Panc1 (cell line): ENCODE measurements at regions not wholly inside any gene's neighbourhood (a gene's known extent, or its start where the extent isn't known, plus 50 kb on each side); places are given as distances from the start of the nearest gene placed in this dataset.

Experiments used
- ATAC-seq: fragments of 200-7000 bp; cut with Tn5 transposase; 2 replicates; pipeline ENCODE4 v1.9.1; 2020; ENCODE audit warnings: mild to moderate bottlenecking, moderate library complexity
- BruUV-seq: library from RNA; stranded (reverse); fragments of 400-500 nt; replicated peaks from 2 replicates; lab custom pipeline; 2021; lab: Mats Ljungman, UMichigan
- CTCF ChIA-PET: fragments of 300-600 bp; sonication (Branson Sonifier 250); formaldehyde crosslinking; loops from one replicate; lab custom pipeline; 2022; ENCODE audit warnings: antibody characterized with exemption; lab: Charles Lee
- POLR2A ChIA-PET: fragments of 300-600 bp; sonication (Branson Sonifier 250); formaldehyde crosslinking; loops from one replicate; lab custom pipeline; 2022; ENCODE audit warnings: antibody characterized with exemption; lab: Charles Lee
- DNase-seq: peaks from one replicate; pipeline ENCODE4 v3.0.0-alpha.2; 2010; ENCODE audit warnings: low read depth, low spot score
- H3K27ac ChIP-seq: 2 replicates; pipeline ENCODE4 v1.5.1; 2011; ENCODE audit warnings: mild to moderate bottlenecking, low read length, inconsistent platforms
- H3K27me3 ChIP-seq: fragments of 200-500 bp; sonication (Bioruptor generic); 2 replicates; pipeline ENCODE4 v1.6.0; 2014; ENCODE audit warnings: low read length, inconsistent platforms; ENCODE audit not compliant: control insufficient read depth, insufficient read depth
- H3K36me3 ChIP-seq: fragments of 200-500 bp; sonication (Bioruptor generic); 2 replicates; pipeline ENCODE4 v1.5.1; 2014; ENCODE audit warnings: inconsistent platforms, mild to moderate bottlenecking, low read length, moderate library complexity; ENCODE audit not compliant: control insufficient read depth, insufficient read depth
- H3K4me1 ChIP-seq: 2 replicates; pipeline ENCODE4 v1.5.1; 2011; ENCODE audit warnings: inconsistent platforms, mild to moderate bottlenecking, low read length, moderate library complexity; ENCODE audit not compliant: control insufficient read depth, insufficient read depth
- H3K4me3 ChIP-seq, 2 experiments: 2 replicates each; pipeline ENCODE4 v1.5.1; 2011 to 2012; ENCODE audit warnings: low read depth in 2 of 2, low read length in 2 of 2, mild to moderate bottlenecking in 2 of 2, inconsistent platforms in 1 of 2, moderate library complexity in 1 of 2
- H3K9me3 ChIP-seq: fragments of 200-500 bp; sonication (Bioruptor generic); 2 replicates; pipeline ENCODE4 v1.5.1; 2014; ENCODE audit warnings: low read depth, mild to moderate bottlenecking, inconsistent platforms, low read length, moderate library complexity; ENCODE audit not compliant: control insufficient read depth, insufficient read depth
- CTCF ChIP-seq: fragments of 450-650 bp; IDR thresholded peaks from 2 replicates; pipeline ENCODE4 v1.5.1; 2017; ENCODE audit warnings: mild to moderate bottlenecking
- POLR2AphosphoS5 ChIP-seq: IDR thresholded peaks from 2 replicates; pipeline ENCODE4 v1.6.1; 2012; ENCODE audit warnings: mild to moderate bottlenecking, low read depth, low read length, moderate library complexity
- REST ChIP-seq, 2 experiments: IDR thresholded peaks; 2 replicates each; pipeline ENCODE4 v1.6.1; 2011 to 2012; ENCODE audit warnings: low read depth in 2 of 2, control low read depth in 1 of 2, low read length in 1 of 2, mild to moderate bottlenecking in 1 of 2, moderate library complexity in 1 of 2; ENCODE audit not compliant: insufficient read depth in 1 of 2
- SIN3A ChIP-seq: IDR thresholded peaks from 2 replicates; pipeline ENCODE4 v1.6.1; 2012; ENCODE audit warnings: low read depth, mild to moderate bottlenecking, low read length, moderate library complexity, borderline replicate concordance; ENCODE audit not compliant: insufficient read depth
- TCF7L2 ChIP-seq: IDR thresholded peaks from 2 replicates; pipeline ENCODE4 v1.6.1; 2011; ENCODE audit warnings: mild to moderate bottlenecking, low read depth, low read length, inconsistent platforms
- in situ Hi-C: cut with HindIII; loops from 2 replicates; pipeline ENCODE4 v1.10.0; 2016; ENCODE audit warnings: low sequenced_read_pairs, low pct_unique_long_range_greater_than_20kb
- intact Hi-C: fragments of 100-400 bp; cut with micrococcal nuclease; formaldehyde crosslinking; loops from one replicate; pipeline ENCODE4 v1.10.0; 2022; ENCODE audit not compliant: unreplicated experiment

GRCh38 chr7:25320791-25321190 lies 92.5 kb upstream of the NPVF start:
- in situ Hi-C loops = no loop called here
- CTCF ChIA-PET = interaction anchor here (0.5 kb wide), 1 partner anchor 140 kb away, joined by 3 read pairs; a partner anchor contains a TSS
- no peaks in the 10 kb centered on the region for H3K36me3 ChIP-seq

GRCh38 chr7:25321424-25321823 lies 93.1 kb upstream of the NPVF start:
- H3K27me3 ChIP-seq = peaks cover 5% of the 10 kb centered on the region; the same call in 1 of the 2 replicates
- H3K36me3 ChIP-seq = no peaks in the 10 kb centered on the region
- ATAC-seq (no peak), DNase-seq (no peak)
- CTCF ChIA-PET = interaction anchor here (0.6 kb wide), 1 partner anchor 21 kb away, joined by 7 read pairs; no protein-coding TSS in a partner anchor
- BruUV-seq = no TSS peak
- POLR2A ChIA-PET = no interaction called here
- TF ChIP-seq CTCF (no peak), TCF7L2 (no peak), SIN3A (no peak), POLR2AphosphoS5 (no peak), REST (IDR thresholded peaks at IDR 0.05; ENCODE audit: insufficient read depth in 1 of 2, low read depth in 2 of 2, low read length in 1 of 2) (no peak)
- intact Hi-C loops (no loop called here), in situ Hi-C loops (no loop called here)
- no peak overlapping the region for H3K4me3 ChIP-seq
- no peaks in the 10 kb centered on the region for H3K4me1 ChIP-seq
- H3K9me3 ChIP-seq = no peaks in the 10 kb centered on the region
- no peak overlapping the region for H3K27ac ChIP-seq

More at GRCh38 chr7:25320791-25321190, 92.5 kb upstream of the NPVF start:
- BruUV-seq = no TSS peak
- no peak for TF ChIP-seq REST (IDR thresholded peaks at IDR 0.05; ENCODE audit: insufficient read depth in 1 of 2, low read depth in 2 of 2, low read length in 1 of 2)
- TF ChIP-seq POLR2AphosphoS5 = no peak
- no peak for TF ChIP-seq SIN3A
- no peak for TF ChIP-seq TCF7L2
- no peak for TF ChIP-seq CTCF
- no peaks in the 10 kb centered on the region for H3K4me1 ChIP-seq
- no peak overlapping the region for H3K27ac ChIP-seq
- H3K4me3 ChIP-seq = no peak overlapping the region
- H3K9me3 ChIP-seq = no peaks in the 10 kb centered on the region
- DNase-seq = no peak
- peaks cover 5% of the 10 kb centered on the region; the same call in 1 of the 2 replicates for H3K27me3 ChIP-seq
- POLR2A ChIA-PET = no interaction called here
- no peak for ATAC-seq
- intact Hi-C loops = no loop called here
